CD4-positive, alpha-beta T cell (primary cell): ENCODE measurements at regions not wholly inside any gene's neighbourhood (a gene's known extent, or its start where the extent isn't known, plus 50 kb on each side); places are given as distances from the start of the nearest gene placed in this dataset.

Source experiments
- ATAC-seq: fragments of 200-7000 bp; cut with Tn5 transposase; one replicate; pipeline ENCODE4 v1.10.0; 2022; ENCODE audit warnings: mild to moderate bottlenecking; ENCODE audit not compliant: poor library complexity
- CTCF ChIA-PET: fragments of 350-600 bp; sonication (Branson Sonifier 250); formaldehyde crosslinking; loops from one replicate; lab custom pipeline; 2021; ENCODE audit warnings: antibody characterized with exemption, inconsistent platforms; lab: Charles Lee
- POLR2A ChIA-PET: fragments of 350-600 bp; sonication (Branson Sonifier 250); formaldehyde crosslinking; loops from one replicate; lab custom pipeline; 2021; ENCODE audit warnings: antibody characterized with exemption, inconsistent platforms; lab: Charles Lee
- DNase-seq, 14 experiments: peaks; one replicate each; pipeline ENCODE4 v3.0.0-alpha.2; 2013 to 2020; ENCODE audit warnings: mixed read lengths in 2 of 14
- H3K27ac ChIP-seq, 2 donors: one replicate each; pipeline versions ENCODE4 v1.5.1 to v1.7.0; 2013; ENCODE audit warnings: low read length in 2 of 2, low read depth in 1 of 2, mild to moderate bottlenecking in 1 of 2
- H3K27me3 ChIP-seq, 2 experiments: 1 replicate in 1 of 2; 2 replicates in 1 of 2; pipeline versions ENCODE4 v1.6.1 to v1.7.0; 2013; ENCODE audit warnings: low read length in 2 of 2, control low read depth in 1 of 2, mild to moderate bottlenecking in 1 of 2, moderate library complexity in 1 of 2; ENCODE audit not compliant: insufficient read depth in 2 of 2, control insufficient read depth in 1 of 2
- H3K36me3 ChIP-seq: one replicate; pipeline ENCODE4 v1.6.1; 2013; ENCODE audit warnings: low read length, control low read depth; ENCODE audit not compliant: insufficient read depth
- H3K4me1 ChIP-seq: one replicate; pipeline ENCODE4 v1.6.1; 2013; ENCODE audit warnings: low read length, control low read depth; ENCODE audit not compliant: insufficient read depth
- H3K4me3 ChIP-seq: one replicate; pipeline ENCODE4 v1.5.1; 2013; ENCODE audit warnings: mild to moderate bottlenecking, low read length, moderate library complexity
- H3K9me3 ChIP-seq, 2 experiments: 1 replicate in 1 of 2; 2 replicates in 1 of 2; pipeline versions ENCODE4 v1.6.1 to v1.7.0; 2013; ENCODE audit warnings: low read length in 2 of 2, mild to moderate bottlenecking in 2 of 2, control low read depth in 1 of 2, moderate library complexity in 1 of 2; ENCODE audit not compliant: control insufficient read depth in 1 of 2, insufficient read depth in 1 of 2
- H3K27ac Mint-ChIP-seq: one replicate; pipeline ENCODE4 v1.8.0; 2020; ENCODE audit warnings: mixed read lengths
- H3K27me3 Mint-ChIP-seq: one replicate; pipeline ENCODE4 v1.8.0; 2021; ENCODE audit warnings: mixed read lengths
- H3K36me3 Mint-ChIP-seq: one replicate; pipeline ENCODE4 v1.8.0; 2021; ENCODE audit warnings: low read depth, mixed read lengths
- H3K4me1 Mint-ChIP-seq: one replicate; pipeline ENCODE4 v1.8.0; 2021; ENCODE audit warnings: low read depth, mixed read lengths
- H3K4me3 Mint-ChIP-seq: one replicate; pipeline ENCODE4 v1.8.0; 2020; ENCODE audit warnings: mild to moderate bottlenecking, mixed read lengths
- H3K9me3 Mint-ChIP-seq: one replicate; pipeline ENCODE4 v1.8.0; 2020; ENCODE audit warnings: mixed read lengths
- CTCF ChIP-seq: fragments of 200-600 bp; IDR thresholded peaks from one replicate; pipeline ENCODE4 v1.8.0; 2022; ENCODE audit warnings: antibody characterized with exemption, mild to moderate bottlenecking
- intact Hi-C, 2 experiments: fragments of 100-400 bp; cut with DNase I in 1 of 2; cut with micrococcal nuclease in 1 of 2; formaldehyde crosslinking; loops; one replicate each; pipeline versions ENCODE4 v1.15.1 to v1.9.0; 2023 to 2025; cut with DNase I, micrococcal nuclease

- Histone ChIP-seq H3K27me3 (no peaks in the 10 kb centered on the region), H3K4me3 (no peak overlapping the region), H3K36me3 (no peaks in the 10 kb centered on the region), H3K27ac (no peak overlapping the region), H3K9me3 (no peaks in the 10 kb centered on the region), H3K4me1 (no peaks in the 10 kb centered on the region)
- H3K36me3 Mint-ChIP-seq: no peaks in the 10 kb centered on the region
- intact Hi-C loops: loop anchor here in 1 of 2 experiments (5.0 kb wide), 1 partner anchor 1786 kb away; no protein-coding TSS in a partner anchor
- H3K27me3 Mint-ChIP-seq: peaks cover 61% of the 10 kb centered on the region
- no peak for ATAC-seq
- ChIA-PET CTCF (no interaction called here), POLR2A (no interaction called here)
- H3K4me3 Mint-ChIP-seq: no peak overlapping the region
- DNase-seq: no peak
- no peak for TF ChIP-seq CTCF
- H3K9me3 Mint-ChIP-seq: no peaks in the 10 kb centered on the region
- H3K27ac Mint-ChIP-seq: no peak overlapping the region
- no peaks in the 10 kb centered on the region for H3K4me1 Mint-ChIP-seq
Measured at GRCh38 chr19:30781047-30781446, 408.9 kb downstream of the ZNF536 start.

- ChIA-PET POLR2A (no interaction called here), CTCF (no interaction called here)
- no peaks in the 10 kb centered on the region for H3K9me3 Mint-ChIP-seq
- no peaks in the 10 kb centered on the region for H3K36me3 ChIP-seq
- ATAC-seq: no peak
- no peak overlapping the region for H3K27ac ChIP-seq
- intact Hi-C loops: loop anchor here in 1 of 2 experiments (5.0 kb wide), 1 partner anchor 1787 kb away; no protein-coding TSS in a partner anchor
- no peaks in the 10 kb centered on the region for H3K4me1 ChIP-seq
- DNase-seq: no peak
- no peak for TF ChIP-seq CTCF
- no peaks in the 10 kb centered on the region for H3K27me3 ChIP-seq
- H3K4me1 Mint-ChIP-seq: no peaks in the 10 kb centered on the region
- H3K36me3 Mint-ChIP-seq: no peaks in the 10 kb centered on the region
- no peak overlapping the region for H3K4me3 ChIP-seq
- peaks cover 64% of the 10 kb centered on the region for H3K27me3 Mint-ChIP-seq
- H3K27ac Mint-ChIP-seq: no peak overlapping the region
- H3K4me3 Mint-ChIP-seq: no peak overlapping the region
- H3K9me3 ChIP-seq: no peaks in the 10 kb centered on the region
Measured at GRCh38 chr19:30780456-30780855, 408.3 kb downstream of the ZNF536 start.

GRCh38 chr19:30780032-30780431, 407.8 kb downstream of the ZNF536 start:
- no peak for TF ChIP-seq CTCF
- CTCF ChIA-PET: no interaction called here
- no peak for DNase-seq
- no peaks in the 10 kb centered on the region for H3K4me1 Mint-ChIP-seq
- H3K36me3 ChIP-seq: no peaks in the 10 kb centered on the region
- H3K27ac ChIP-seq: no peak overlapping the region
- no peak overlapping the region for H3K27ac Mint-ChIP-seq
- H3K9me3 Mint-ChIP-seq: no peaks in the 10 kb centered on the region
- H3K36me3 Mint-ChIP-seq: no peaks in the 10 kb centered on the region
- no peaks in the 10 kb centered on the region for H3K4me1 ChIP-seq
- H3K27me3 ChIP-seq: no peaks in the 10 kb centered on the region
- no peak overlapping the region for H3K4me3 ChIP-seq
- ATAC-seq: no peak
- H3K27me3 Mint-ChIP-seq: peaks cover 64% of the 10 kb centered on the region
- no peak overlapping the region for H3K4me3 Mint-ChIP-seq
- POLR2A ChIA-PET: interaction anchor here (0.6 kb wide), 1 partner anchor 166 kb away, joined by 4 read pairs; no protein-coding TSS in a partner anchor
- H3K9me3 ChIP-seq: no peaks in the 10 kb centered on the region
- intact Hi-C loops: loop anchor here in 1 of 2 experiments (5.0 kb wide), 1 partner anchor 1787 kb away; no protein-coding TSS in a partner anchor
